ENCODE measurements at regions not wholly inside any gene's neighbourhood (a gene's known extent, or its start where the extent isn't known, plus 50 kb on each side); places are given as distances from the start of the nearest gene placed in this dataset.

- TF ChIP-seq POLR2A (IDR thresholded peaks at IDR 0.05) (no peak), CTCF (IDR thresholded peaks at IDR 0.05) (no peak)
These were observed 319.2 kb upstream of the CHORDC1 start for GRCh38 chr11:90542092-90542491.
